Chondrocyte (in vitro differentiated cells): ENCODE measurements at regions not wholly inside any gene's neighbourhood (a gene's known extent, or its start where the extent isn't known, plus 50 kb on each side); places are given as distances from the start of the nearest gene placed in this dataset.

ENCODE experiments used
- DNase-seq: peaks from one replicate; pipeline ENCODE4 v3.0.0; 2021; ENCODE audit warnings: mixed read lengths, low spot score
- H3K27ac Mint-ChIP-seq: one replicate; pipeline ENCODE4 v1.8.0; 2021; ENCODE audit warnings: mild to moderate bottlenecking, moderate library complexity, mixed read lengths; ENCODE audit not compliant: unreplicated experiment
- H3K27me3 Mint-ChIP-seq: 2 replicates; pipeline ENCODE4 v1.8.0; 2021; ENCODE audit warnings: low read depth, mixed read lengths
- H3K36me3 Mint-ChIP-seq: 2 replicates; pipeline ENCODE4 v1.8.0; 2021; ENCODE audit warnings: low read depth, mixed read lengths
- H3K4me1 Mint-ChIP-seq: 2 replicates; pipeline ENCODE4 v1.8.0; 2021; ENCODE audit warnings: low read depth, mild to moderate bottlenecking, mixed read lengths
- H3K4me3 Mint-ChIP-seq: one replicate; pipeline ENCODE4 v1.8.0; 2021; ENCODE audit warnings: mild to moderate bottlenecking, moderate library complexity, mixed read lengths; ENCODE audit not compliant: unreplicated experiment
- H3K9me3 Mint-ChIP-seq: 2 replicates; pipeline ENCODE4 v1.8.0; 2021; ENCODE audit warnings: low read depth, mixed read lengths
- TF ChIP-seq, protein P1 (sequence below): fragments of 200-600 bp; sonication (generic); IDR thresholded peaks from 2 replicates; pipeline ENCODE4 v1.5.0; 2021; ENCODE audit warnings: antibody characterized with exemption, mild to moderate bottlenecking, moderate library complexity

DNA sequence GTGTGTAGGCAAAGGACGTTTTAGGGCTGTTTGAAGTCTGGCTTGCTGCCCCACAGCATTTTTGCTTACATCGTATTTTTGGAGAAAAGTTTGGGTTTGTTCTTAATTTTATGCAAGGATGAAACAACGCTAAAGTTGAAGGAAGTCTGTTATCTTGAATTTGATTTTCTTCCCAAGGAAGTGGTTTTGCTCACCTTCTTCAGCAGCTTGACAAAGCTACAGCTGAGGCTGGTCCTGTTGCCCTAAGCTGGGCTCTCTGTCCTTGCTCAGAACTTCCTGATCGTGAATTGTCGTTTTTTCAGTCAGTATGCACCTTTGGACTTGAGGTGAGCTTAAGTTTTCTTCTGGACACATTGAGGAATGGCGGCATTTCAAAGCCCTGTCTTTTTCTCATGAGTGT lies 62.1 kb upstream of the GSX1 start:
- DNase-seq: no peak
- H3K9me3 Mint-ChIP-seq: peaks cover 3% of the 10 kb centered on the region
- TF ChIP-seq, protein P1, sequence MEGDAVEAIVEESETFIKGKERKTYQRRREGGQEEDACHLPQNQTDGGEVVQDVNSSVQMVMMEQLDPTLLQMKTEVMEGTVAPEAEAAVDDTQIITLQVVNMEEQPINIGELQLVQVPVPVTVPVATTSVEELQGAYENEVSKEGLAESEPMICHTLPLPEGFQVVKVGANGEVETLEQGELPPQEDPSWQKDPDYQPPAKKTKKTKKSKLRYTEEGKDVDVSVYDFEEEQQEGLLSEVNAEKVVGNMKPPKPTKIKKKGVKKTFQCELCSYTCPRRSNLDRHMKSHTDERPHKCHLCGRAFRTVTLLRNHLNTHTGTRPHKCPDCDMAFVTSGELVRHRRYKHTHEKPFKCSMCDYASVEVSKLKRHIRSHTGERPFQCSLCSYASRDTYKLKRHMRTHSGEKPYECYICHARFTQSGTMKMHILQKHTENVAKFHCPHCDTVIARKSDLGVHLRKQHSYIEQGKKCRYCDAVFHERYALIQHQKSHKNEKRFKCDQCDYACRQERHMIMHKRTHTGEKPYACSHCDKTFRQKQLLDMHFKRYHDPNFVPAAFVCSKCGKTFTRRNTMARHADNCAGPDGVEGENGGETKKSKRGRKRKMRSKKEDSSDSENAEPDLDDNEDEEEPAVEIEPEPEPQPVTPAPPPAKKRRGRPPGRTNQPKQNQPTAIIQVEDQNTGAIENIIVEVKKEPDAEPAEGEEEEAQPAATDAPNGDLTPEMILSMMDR: no peak
- peaks cover 27% of the 10 kb centered on the region for H3K27me3 Mint-ChIP-seq
- H3K4me3 Mint-ChIP-seq: no peak overlapping the region
- no peaks in the 10 kb centered on the region for H3K36me3 Mint-ChIP-seq
- no peak overlapping the region for H3K27ac Mint-ChIP-seq
- H3K4me1 Mint-ChIP-seq: no peaks in the 10 kb centered on the region
